C4-2B (cell line): ENCODE measurements at regions not wholly inside any gene's neighbourhood (a gene's known extent, or its start where the extent isn't known, plus 50 kb on each side); places are given as distances from the start of the nearest gene placed in this dataset.

Source experiments
- ZFX ChIP-seq: fragments of 450-650 bp; IDR thresholded peaks from 2 replicates; pipeline ENCODE4 v1.6.1; 2017
- TF ChIP-seq, protein P1 (sequence below): fragments of 450-650 bp; conservative IDR thresholded peaks from 2 replicates; pipeline ENCODE4 v1.5.1; 2017; ENCODE audit warnings: mild to moderate bottlenecking

DNA sequence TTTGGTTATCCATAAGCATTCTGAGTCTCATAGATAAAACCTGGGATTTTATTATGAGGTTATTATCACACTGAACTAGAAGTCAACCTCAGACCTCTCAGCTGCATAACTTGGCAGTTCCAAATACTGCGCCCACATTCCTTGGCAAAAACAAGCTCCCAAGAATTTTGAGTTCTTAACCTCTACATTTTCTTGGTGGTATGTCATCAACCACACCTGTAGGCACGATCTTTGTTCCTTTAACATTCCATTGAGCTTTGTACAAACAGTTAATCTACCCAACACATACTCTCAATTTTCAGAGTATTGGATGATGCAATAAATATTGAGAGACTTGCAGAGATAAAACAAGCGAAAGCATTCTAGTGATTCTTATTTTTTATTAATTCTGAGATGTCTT lies 371.8 kb upstream of the PRICKLE1 start:
- TF ChIP-seq, protein P1, sequence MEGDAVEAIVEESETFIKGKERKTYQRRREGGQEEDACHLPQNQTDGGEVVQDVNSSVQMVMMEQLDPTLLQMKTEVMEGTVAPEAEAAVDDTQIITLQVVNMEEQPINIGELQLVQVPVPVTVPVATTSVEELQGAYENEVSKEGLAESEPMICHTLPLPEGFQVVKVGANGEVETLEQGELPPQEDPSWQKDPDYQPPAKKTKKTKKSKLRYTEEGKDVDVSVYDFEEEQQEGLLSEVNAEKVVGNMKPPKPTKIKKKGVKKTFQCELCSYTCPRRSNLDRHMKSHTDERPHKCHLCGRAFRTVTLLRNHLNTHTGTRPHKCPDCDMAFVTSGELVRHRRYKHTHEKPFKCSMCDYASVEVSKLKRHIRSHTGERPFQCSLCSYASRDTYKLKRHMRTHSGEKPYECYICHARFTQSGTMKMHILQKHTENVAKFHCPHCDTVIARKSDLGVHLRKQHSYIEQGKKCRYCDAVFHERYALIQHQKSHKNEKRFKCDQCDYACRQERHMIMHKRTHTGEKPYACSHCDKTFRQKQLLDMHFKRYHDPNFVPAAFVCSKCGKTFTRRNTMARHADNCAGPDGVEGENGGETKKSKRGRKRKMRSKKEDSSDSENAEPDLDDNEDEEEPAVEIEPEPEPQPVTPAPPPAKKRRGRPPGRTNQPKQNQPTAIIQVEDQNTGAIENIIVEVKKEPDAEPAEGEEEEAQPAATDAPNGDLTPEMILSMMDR = no peak
- TF ChIP-seq ZFX = no peak
